Liver (tissue), 7 donors: ENCODE measurements at regions not wholly inside any gene's neighbourhood (a gene's known extent, or its start where the extent isn't known, plus 50 kb on each side); places are given as distances from the start of the nearest gene placed in this dataset.

Experiments
- DNase-seq: peaks from one replicate; pipeline ENCODE4 v3.0.0-alpha.2; 2017; ENCODE audit warnings: low spot score
- H3K27ac ChIP-seq, 2 donors: one replicate each; pipeline ENCODE4 v1.7.0; 2013; ENCODE audit warnings: inconsistent platforms in 2 of 2, low read length in 2 of 2, control low read depth in 1 of 2, low read depth in 1 of 2, mild to moderate bottlenecking in 1 of 2
- H3K27me3 ChIP-seq, 4 donors: one replicate each; pipeline versions ENCODE4 v1.6.1 to v1.7.0; 2013; ENCODE audit warnings: low read length in 3 of 4, inconsistent platforms in 1 of 4, mild to moderate bottlenecking in 1 of 4, moderate library complexity in 1 of 4; ENCODE audit not compliant: control insufficient read depth in 4 of 4, insufficient read depth in 4 of 4
- H3K36me3 ChIP-seq, 4 donors: one replicate each; pipeline versions ENCODE4 v1.6.1 to v1.7.0; 2013; ENCODE audit warnings: low read length in 3 of 4, mild to moderate bottlenecking in 3 of 4, low read depth in 1 of 4, moderate library complexity in 1 of 4; ENCODE audit not compliant: control insufficient read depth in 4 of 4, insufficient read depth in 3 of 4
- H3K4me1 ChIP-seq, 4 donors: one replicate each; pipeline versions ENCODE4 v1.6.1 to v1.7.0; 2013; ENCODE audit warnings: low read length in 3 of 4, mild to moderate bottlenecking in 3 of 4, moderate library complexity in 1 of 4; ENCODE audit not compliant: control insufficient read depth in 4 of 4, insufficient read depth in 4 of 4
- H3K4me3 ChIP-seq, 3 donors: one replicate each; pipeline versions ENCODE4 v1.6.1 to v1.7.0; 2013; ENCODE audit warnings: low read length in 3 of 3, control low read depth in 1 of 3, low read depth in 1 of 3, mild to moderate bottlenecking in 1 of 3
- H3K9ac ChIP-seq, 2 donors: one replicate each; pipeline ENCODE4 v1.7.0; 2013; ENCODE audit warnings: low read length in 2 of 2, mild to moderate bottlenecking in 2 of 2, moderate library complexity in 2 of 2, control low read depth in 1 of 2, low read depth in 1 of 2
- H3K9me3 ChIP-seq, 4 donors: one replicate each; pipeline versions ENCODE4 v1.6.1 to v1.7.0; 2013; ENCODE audit warnings: low read length in 3 of 4; ENCODE audit not compliant: control insufficient read depth in 4 of 4
- FOXA1 ChIP-seq: IDR thresholded peaks from 2 replicates; pipeline ENCODE4 v1.6.1; 2016; ENCODE audit warnings: antibody characterized with exemption
- GABPA ChIP-seq, 2 donors: IDR thresholded peaks in 1 of 2; conservative IDR thresholded peaks in 1 of 2; 2 replicates each; pipeline ENCODE4 v1.6.1; 2016; ENCODE audit warnings: antibody characterized with exemption in 2 of 2, mild to moderate bottlenecking in 1 of 2, moderate library complexity in 1 of 2
- HNF4A ChIP-seq, 2 donors: conservative IDR thresholded peaks; 2 replicates each; pipeline ENCODE4 v1.6.1; 2016; ENCODE audit warnings: antibody characterized with exemption in 2 of 2, mild to moderate bottlenecking in 2 of 2
- HNF4G ChIP-seq: IDR thresholded peaks from 2 replicates; pipeline ENCODE4 v1.6.1; 2016; ENCODE audit warnings: antibody characterized with exemption
- JUND ChIP-seq, 2 donors: IDR thresholded peaks; 2 replicates each; pipeline ENCODE4 v1.6.1; 2016; ENCODE audit warnings: antibody characterized with exemption in 2 of 2
- NR2F2 ChIP-seq: IDR thresholded peaks from 2 replicates; pipeline ENCODE4 v1.6.1; 2016; ENCODE audit warnings: antibody characterized with exemption
- RAD21 ChIP-seq, 2 donors: IDR thresholded peaks; 2 replicates each; pipeline ENCODE4 v1.6.1; 2016; ENCODE audit warnings: antibody characterized with exemption in 2 of 2, mild to moderate bottlenecking in 2 of 2
- SP1 ChIP-seq: IDR thresholded peaks from 2 replicates; pipeline ENCODE4 v1.6.1; 2018; ENCODE audit warnings: antibody characterized with exemption, mild to moderate bottlenecking
- WGBS: extraction: QIAGEN DNeasy Blood & Tissue Kit; methylation state at CpG from one replicate; pipeline ENCODE4 v1.1.7; 2013; 5-methylcytosine and 5-hydroxymethylcytosine counted together
- TF ChIP-seq, protein P1 (sequence below): IDR thresholded peaks from 2 replicates; pipeline ENCODE4 v1.6.1; 2016; ENCODE audit warnings: antibody characterized with exemption, mild to moderate bottlenecking
- TF ChIP-seq, protein P2 (sequence below): IDR thresholded peaks from 2 replicates; pipeline ENCODE4 v1.6.1; 2016; ENCODE audit warnings: antibody characterized with exemption
- donor health status: healthy.
- donor health status: healthy.
- donor health status: healthy.
- donor health status: healthy.

DNA sequence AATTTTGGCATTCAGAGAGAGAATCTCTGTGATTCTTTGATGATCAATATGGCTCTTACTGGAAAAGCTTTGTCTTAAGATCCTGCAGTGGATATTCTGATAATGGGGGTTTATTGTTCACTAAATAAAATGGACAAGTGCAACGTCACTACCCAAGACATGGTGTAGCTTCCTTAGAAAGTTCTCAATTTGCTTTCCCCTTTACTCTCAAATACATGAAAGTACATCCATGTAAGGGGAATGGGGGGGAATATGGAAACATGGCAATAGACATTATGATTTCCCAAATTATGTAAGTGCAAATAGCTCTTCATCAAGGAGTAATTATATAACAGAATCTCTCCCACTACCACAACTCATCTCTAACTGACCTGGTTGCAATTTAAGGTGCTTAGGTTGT, 126.3 kb upstream of the DPYD start:
- peaks cover 2 to 19% (median 12%) of the 10 kb centered on the region in 4 donors for H3K4me1 ChIP-seq
- H3K27ac ChIP-seq, result no peak overlapping the region
- WGBS, result 63% methylated on average over 1 of the region's 1 CpG
- TF ChIP-seq JUND (IDR thresholded peaks at IDR 0.05), result no peak
- H3K27me3 ChIP-seq, result peaks cover 0 to 27% (median 11%) of the 10 kb centered on the region in 4 donors
- no peak overlapping the region for H3K4me3 ChIP-seq
- no peak for DNase-seq
- no peaks in the 10 kb centered on the region for H3K36me3 ChIP-seq
- H3K9ac ChIP-seq, result no peak overlapping the region
- H3K9me3 ChIP-seq, result no peaks in the 10 kb centered on the region

DNA sequence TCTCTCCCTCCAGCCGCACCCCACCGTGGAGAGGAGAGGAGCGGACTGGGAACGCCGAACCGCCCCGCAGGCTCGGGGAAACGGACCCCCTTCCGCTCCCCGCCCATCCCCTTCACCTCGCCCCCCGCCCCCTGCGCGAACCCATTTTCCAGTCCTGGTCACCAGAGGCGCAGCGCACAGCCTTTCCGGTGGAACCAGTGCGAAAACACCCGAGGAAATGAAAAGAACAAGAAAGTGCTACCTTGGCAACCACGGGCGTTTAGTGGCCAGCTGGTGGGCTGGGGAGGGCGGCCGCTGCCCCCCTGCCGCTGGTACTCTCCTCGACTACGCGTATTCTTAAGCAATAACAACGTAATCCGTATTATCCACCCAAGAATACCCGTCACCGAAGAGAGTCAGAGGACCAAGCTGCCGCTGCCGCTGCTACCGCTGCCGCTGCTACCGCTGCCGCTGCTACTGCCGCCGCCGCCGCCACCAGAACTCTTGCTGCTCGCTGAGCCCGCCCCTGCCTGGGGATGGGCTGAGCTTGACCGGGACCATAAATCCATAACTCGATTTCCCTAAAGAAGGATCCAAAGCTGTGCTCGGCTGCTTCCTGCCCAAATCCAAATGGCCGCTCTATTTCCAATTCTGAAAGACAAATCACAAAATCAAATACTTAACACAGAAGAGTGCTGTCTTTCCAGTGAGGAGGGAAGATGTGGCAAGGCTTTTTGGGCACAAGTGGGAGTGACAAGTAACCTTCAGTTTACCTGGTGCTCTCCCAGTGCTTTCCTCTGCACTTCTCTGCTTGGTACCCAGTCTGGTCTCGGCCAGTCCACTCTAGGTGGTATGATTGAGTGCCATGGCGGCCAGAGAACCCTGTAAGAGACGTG, 125.2 kb upstream of the DPYD start:
- WGBS, result 6% methylated on average over 51 of the region's 51 CpGs
- Histone ChIP-seq H3K9me3 (no peaks in the 10 kb centered on the region), H3K9ac (no peak overlapping the region), H3K4me3 (peak overlapping the region; percentile 1 to 60 (median 52)), H3K4me1 (peaks cover 2 to 18% (median 11%) of the 10 kb centered on the region in 4 donors), H3K27me3 (peaks cover 0 to 27% (median 11%) of the 10 kb centered on the region in 4 donors), H3K27ac (no peak overlapping the region), H3K36me3 (no peaks in the 10 kb centered on the region)
- TF ChIP-seq, protein P1, sequence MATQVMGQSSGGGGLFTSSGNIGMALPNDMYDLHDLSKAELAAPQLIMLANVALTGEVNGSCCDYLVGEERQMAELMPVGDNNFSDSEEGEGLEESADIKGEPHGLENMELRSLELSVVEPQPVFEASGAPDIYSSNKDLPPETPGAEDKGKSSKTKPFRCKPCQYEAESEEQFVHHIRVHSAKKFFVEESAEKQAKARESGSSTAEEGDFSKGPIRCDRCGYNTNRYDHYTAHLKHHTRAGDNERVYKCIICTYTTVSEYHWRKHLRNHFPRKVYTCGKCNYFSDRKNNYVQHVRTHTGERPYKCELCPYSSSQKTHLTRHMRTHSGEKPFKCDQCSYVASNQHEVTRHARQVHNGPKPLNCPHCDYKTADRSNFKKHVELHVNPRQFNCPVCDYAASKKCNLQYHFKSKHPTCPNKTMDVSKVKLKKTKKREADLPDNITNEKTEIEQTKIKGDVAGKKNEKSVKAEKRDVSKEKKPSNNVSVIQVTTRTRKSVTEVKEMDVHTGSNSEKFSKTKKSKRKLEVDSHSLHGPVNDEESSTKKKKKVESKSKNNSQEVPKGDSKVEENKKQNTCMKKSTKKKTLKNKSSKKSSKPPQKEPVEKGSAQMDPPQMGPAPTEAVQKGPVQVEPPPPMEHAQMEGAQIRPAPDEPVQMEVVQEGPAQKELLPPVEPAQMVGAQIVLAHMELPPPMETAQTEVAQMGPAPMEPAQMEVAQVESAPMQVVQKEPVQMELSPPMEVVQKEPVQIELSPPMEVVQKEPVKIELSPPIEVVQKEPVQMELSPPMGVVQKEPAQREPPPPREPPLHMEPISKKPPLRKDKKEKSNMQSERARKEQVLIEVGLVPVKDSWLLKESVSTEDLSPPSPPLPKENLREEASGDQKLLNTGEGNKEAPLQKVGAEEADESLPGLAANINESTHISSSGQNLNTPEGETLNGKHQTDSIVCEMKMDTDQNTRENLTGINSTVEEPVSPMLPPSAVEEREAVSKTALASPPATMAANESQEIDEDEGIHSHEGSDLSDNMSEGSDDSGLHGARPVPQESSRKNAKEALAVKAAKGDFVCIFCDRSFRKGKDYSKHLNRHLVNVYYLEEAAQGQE, result peak; percentile 33
- TF ChIP-seq RAD21 (IDR thresholded peaks at IDR 0.05) (peak in 1 of 2 donors; percentile 42), GABPA (IDR thresholded peaks at IDR 0.05 in 1 of 2, conservative IDR thresholded peaks at IDR 0.05 in 1 of 2) (no peak)
- no peak for DNase-seq

DNA sequence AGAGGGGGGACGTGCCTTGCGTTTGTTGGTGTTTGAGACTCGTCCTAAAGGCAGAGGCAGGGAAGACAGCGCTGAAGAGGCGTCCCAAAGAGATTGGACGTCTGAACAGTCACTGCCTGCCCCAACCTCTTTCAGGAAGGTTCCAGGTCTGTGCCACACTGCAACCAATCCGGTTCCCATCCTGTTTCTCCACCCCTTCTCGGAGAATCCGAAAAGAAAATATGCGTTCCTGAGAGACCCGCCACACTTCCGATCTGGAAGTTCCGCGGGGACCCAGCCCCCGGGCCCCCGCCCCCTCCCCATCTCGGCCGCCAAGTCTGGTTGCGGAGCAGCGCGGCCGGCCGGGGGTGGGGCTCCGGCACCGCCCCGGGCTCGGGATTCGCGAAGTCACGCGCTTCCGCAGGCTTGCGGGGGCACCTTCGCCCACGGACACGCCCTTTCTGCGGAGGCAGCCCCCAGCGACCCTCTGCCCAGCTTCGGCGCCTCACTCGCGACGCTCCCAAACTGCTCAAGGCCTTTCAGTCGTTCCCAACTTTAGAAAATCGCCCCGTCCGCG, 124.5 kb upstream of the DPYD start:
- Histone ChIP-seq H3K4me3 (peak overlapping the region in 2 of 3 donors; percentile 52 to 60), H3K9ac (no peak overlapping the region)

DNA sequence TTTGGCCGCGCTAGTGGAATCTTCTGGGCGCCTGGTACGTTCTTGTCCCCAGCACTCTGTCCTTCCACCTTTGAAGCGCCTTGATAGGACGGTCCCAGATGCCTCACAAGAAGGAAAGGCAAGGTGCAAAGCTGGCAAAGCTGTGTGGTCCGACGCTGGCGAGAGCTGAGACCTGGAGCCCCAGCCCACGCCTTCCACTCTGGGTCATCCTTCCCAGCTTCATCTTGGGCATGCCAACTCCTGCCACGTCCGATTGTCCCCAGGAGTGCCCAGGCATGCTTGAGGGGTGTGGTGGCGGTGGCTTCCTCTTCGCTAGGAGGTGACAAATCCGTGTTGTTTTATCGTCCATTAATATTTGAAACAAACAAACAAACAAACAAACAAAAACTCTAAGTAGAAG, 123.9 kb upstream of the DPYD start:
- WGBS, result 53% methylated on average over 16 of the region's 16 CpGs
- Histone ChIP-seq H3K4me1 (peaks cover 2 to 18% (median 11%) of the 10 kb centered on the region in 4 donors), H3K9me3 (no peaks in the 10 kb centered on the region), H3K36me3 (no peaks in the 10 kb centered on the region), H3K27ac (no peak overlapping the region), H3K4me3 (peak overlapping the region in 1 of 3 donors; percentile 60), H3K27me3 (peaks cover 0 to 25% (median 10%) of the 10 kb centered on the region in 4 donors), H3K9ac (no peak overlapping the region)
- TF ChIP-seq NR2F2, result no peak
- TF ChIP-seq, protein P2, sequence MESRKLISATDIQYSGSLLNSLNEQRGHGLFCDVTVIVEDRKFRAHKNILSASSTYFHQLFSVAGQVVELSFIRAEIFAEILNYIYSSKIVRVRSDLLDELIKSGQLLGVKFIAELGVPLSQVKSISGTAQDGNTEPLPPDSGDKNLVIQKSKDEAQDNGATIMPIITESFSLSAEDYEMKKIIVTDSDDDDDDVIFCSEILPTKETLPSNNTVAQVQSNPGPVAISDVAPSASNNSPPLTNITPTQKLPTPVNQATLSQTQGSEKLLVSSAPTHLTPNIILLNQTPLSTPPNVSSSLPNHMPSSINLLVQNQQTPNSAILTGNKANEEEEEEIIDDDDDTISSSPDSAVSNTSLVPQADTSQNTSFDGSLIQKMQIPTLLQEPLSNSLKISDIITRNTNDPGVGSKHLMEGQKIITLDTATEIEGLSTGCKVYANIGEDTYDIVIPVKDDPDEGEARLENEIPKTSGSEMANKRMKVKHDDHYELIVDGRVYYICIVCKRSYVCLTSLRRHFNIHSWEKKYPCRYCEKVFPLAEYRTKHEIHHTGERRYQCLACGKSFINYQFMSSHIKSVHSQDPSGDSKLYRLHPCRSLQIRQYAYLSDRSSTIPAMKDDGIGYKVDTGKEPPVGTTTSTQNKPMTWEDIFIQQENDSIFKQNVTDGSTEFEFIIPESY, result no peak
- TF ChIP-seq FOXA1, result no peak
- TF ChIP-seq HNF4A (conservative IDR thresholded peaks at IDR 0.05), result no peak
- TF ChIP-seq SP1, result no peak
- no peak for TF ChIP-seq RAD21 (IDR thresholded peaks at IDR 0.05)
- DNase-seq, result no peak

More for the DNA sequence above, 124.5 kb upstream of the DPYD start:
- TF ChIP-seq GABPA (IDR thresholded peaks at IDR 0.05 in 1 of 2, conservative IDR thresholded peaks at IDR 0.05 in 1 of 2) (no peak), HNF4G (no peak)
- Histone ChIP-seq H3K4me1 (peaks cover 2 to 18% (median 11%) of the 10 kb centered on the region in 4 donors), H3K27me3 (peaks cover 0 to 27% (median 11%) of the 10 kb centered on the region in 4 donors), H3K36me3 (no peaks in the 10 kb centered on the region), H3K9me3 (no peaks in the 10 kb centered on the region), H3K27ac (no peak overlapping the region)
- no peak for DNase-seq
- WGBS, result 3% methylated on average over 48 of the region's 48 CpGs
